K562 (cell line): ENCODE measurements at regions not wholly inside any gene's neighbourhood (a gene's known extent, or its start where the extent isn't known, plus 50 kb on each side); places are given as distances from the start of the nearest gene placed in this dataset.

ENCODE experiments used
- ATAC-seq: fragments of 200-7000 bp; cut with Tn5 transposase; 3 replicates; pipeline ENCODE4 v1.9.1; 2020; ENCODE audit warnings: moderate library complexity
- BruUV-seq: library from RNA; stranded (reverse); fragments of 400-500 nt; replicated peaks from 2 replicates; lab custom pipeline; 2021; lab: Mats Ljungman, UMichigan
- CTCF ChIA-PET: fragments of 300-600 bp; formaldehyde crosslinking; extraction: SDS; loops from one replicate; lab custom pipeline; 2021; ENCODE audit warnings: low intra/inter-chr PET ratio; lab: Yijun Ruan, JAX
- POLR2A ChIA-PET: fragments of 300-600, 350-650 bp; sonication (Branson Sonifier 250); formaldehyde crosslinking; extraction: SDS; loops from one replicate; lab custom pipeline; 2021; ENCODE audit warnings: antibody characterized with exemption, inconsistent platforms; lab: Yijun Ruan, JAX
- DNase-seq, 4 experiments: peaks; one replicate each; pipeline versions ENCODE4 v3.0.0 to v3.0.0-alpha.2; 2011 to 2018; ENCODE audit warnings: low spot score in 3 of 4, mixed read lengths in 3 of 4; ENCODE audit errors: extremely low read depth in 1 of 4
- FAIRE-seq: peaks from 2 replicates; lab custom pipeline; 2011; peaks lifted over from hg19 to GRCh38; lab: Jason Lieb, UNC
- H2AFZ ChIP-seq: 2 replicates; pipeline ENCODE4 v1.6.0; 2011; ENCODE audit warnings: low read depth, low read length, control low read depth, inconsistent platforms
- H3K27ac ChIP-seq: fragments of 200-600 bp; 3 replicates; pipeline ENCODE4 v1.8.0; 2011; ENCODE audit warnings: low read depth, mild to moderate bottlenecking, control low read depth, inconsistent platforms, low read length, moderate library complexity, mixed read lengths; ENCODE audit errors: extremely low read depth
- H3K27me3 ChIP-seq, 2 experiments: fragments of 300-600 bp in 1 of 2; 2 replicates in 1 of 2; 3 replicates in 1 of 2; pipeline versions ENCODE4 v1.6.0 to v1.8.0; 2011; ENCODE audit warnings: inconsistent platforms in 2 of 2, low read length in 2 of 2, mild to moderate bottlenecking in 1 of 2, mixed read lengths in 1 of 2, moderate library complexity in 1 of 2; ENCODE audit not compliant: control insufficient read depth in 2 of 2, insufficient read depth in 2 of 2
- H3K36me3 ChIP-seq: fragments of 300-600 bp; 3 replicates; pipeline ENCODE4 v1.8.0; 2011; ENCODE audit warnings: mild to moderate bottlenecking, low read length, inconsistent platforms; ENCODE audit not compliant: control insufficient read depth, insufficient read depth
- H3K4me1 ChIP-seq, 2 experiments: fragments of 200-600 bp in 1 of 2; replicated peaks in 1 of 2; 2 replicates in 1 of 2; 3 replicates in 1 of 2; pipeline versions ENCODE4 v1.5.1 to v1.8.0; 2011; ENCODE audit warnings: inconsistent platforms in 2 of 2, low read length in 2 of 2, mild to moderate bottlenecking in 1 of 2, mixed read lengths in 1 of 2, moderate library complexity in 1 of 2; ENCODE audit not compliant: control insufficient read depth in 2 of 2, insufficient read depth in 2 of 2
- H3K4me2 ChIP-seq: 2 replicates; pipeline ENCODE4 v1.6.1; 2011; ENCODE audit warnings: low read length, control low read depth, inconsistent platforms, mixed read lengths; ENCODE audit not compliant: insufficient read depth
- H3K4me3 ChIP-seq: fragments of 200-600 bp; sonication (generic), shearing (Covaris generic); 2 replicates; pipeline ENCODE4 v1.5.1; 2016; ENCODE audit warnings: control low read depth, inconsistent platforms
- H3K79me2 ChIP-seq: fragments of 200-600 bp; 3 replicates; pipeline ENCODE4 v1.8.0; 2011; ENCODE audit warnings: low read length, inconsistent platforms; ENCODE audit not compliant: control insufficient read depth, insufficient read depth
- H3K9ac ChIP-seq, 2 experiments: 2 replicates each; pipeline versions ENCODE4 v1.6.0 to v1.6.1; 2011; ENCODE audit warnings: low read depth in 2 of 2, low read length in 2 of 2, control low read depth in 1 of 2, inconsistent platforms in 1 of 2, mild to moderate bottlenecking in 1 of 2, mixed read lengths in 1 of 2; ENCODE audit not compliant: insufficient read depth in 1 of 2
- H3K9me1 ChIP-seq: one replicate; pipeline ENCODE4 v1.6.0; 2011; ENCODE audit warnings: inconsistent platforms, mild to moderate bottlenecking, low read length, moderate library complexity; ENCODE audit not compliant: control insufficient read depth, insufficient read depth
- H3K9me3 ChIP-seq: replicated peaks from 2 replicates; pipeline ENCODE4 v1.5.1; 2011; ENCODE audit warnings: low read depth, low read length, inconsistent platforms; ENCODE audit not compliant: control insufficient read depth, insufficient read depth
- H4K20me1 ChIP-seq: replicated peaks from 2 replicates; pipeline ENCODE4 v1.6.1; 2011; ENCODE audit warnings: low read length, inconsistent platforms, mixed read lengths; ENCODE audit not compliant: control insufficient read depth, insufficient read depth
- CEBPB ChIP-seq: fragments of 450-650 bp; IDR thresholded peaks from 2 replicates; pipeline ENCODE4 v1.6.1; 2016; ENCODE audit warnings: missing genetic modification characterization, missing compliant biosample characterization
- CLOCK ChIP-seq: fragments of 250-450 bp; sonication (Bioruptor Pico); IDR thresholded peaks from 2 replicates; pipeline ENCODE4 v1.4.0; 2020; ENCODE audit warnings: mild to moderate bottlenecking, moderate library complexity, borderline replicate concordance
- FOXA3 ChIP-seq, 2 experiments: fragments of 450-650 bp in 1 of 2; sonication (generic) in 1 of 2; formaldehyde crosslinking; IDR thresholded peaks in 1 of 2; conservative IDR thresholded peaks in 1 of 2; 2 replicates each; pipeline versions ENCODE4 v1.4.0 to v1.8.0; 2020 to 2022; ENCODE audit warnings: mild to moderate bottlenecking in 2 of 2, missing genetic modification reagents in 1 of 2
- PHB2 ChIP-seq: fragments of 450-650 bp; IDR thresholded peaks from 2 replicates; pipeline ENCODE4 v1.6.1; 2017; ENCODE audit warnings: low read depth
- SFPQ ChIP-seq: fragments of 200-400 bp; formaldehyde crosslinking; IDR thresholded peaks from 2 replicates; pipeline ENCODE4 v1.6.1; 2017; ENCODE audit warnings: mild to moderate bottlenecking, low read depth, low read length, moderate library complexity
- SRSF3 ChIP-seq: fragments of 200-400 bp; formaldehyde crosslinking; IDR thresholded peaks from 2 replicates; pipeline ENCODE4 v1.6.1; 2016; ENCODE audit warnings: mild to moderate bottlenecking, low read length, moderate library complexity; ENCODE audit not compliant: insufficient read depth
- TCF7 ChIP-seq: sonication (generic); IDR thresholded peaks from 2 replicates; pipeline ENCODE4 v1.6.1; 2016; ENCODE audit warnings: antibody characterized with exemption, borderline replicate concordance
- TRIM25 ChIP-seq: fragments of 450-650 bp; IDR thresholded peaks from 2 replicates; pipeline ENCODE4 v1.7.0; 2016; ENCODE audit warnings: borderline replicate concordance
- YY1 ChIP-seq, 3 experiments: IDR thresholded peaks; 2 replicates each; pipeline ENCODE4 v1.6.1; 2011; ENCODE audit warnings: low read length in 2 of 3, mild to moderate bottlenecking in 2 of 3, moderate library complexity in 2 of 3, borderline replicate concordance in 1 of 3, control low read depth in 1 of 3, low read depth in 1 of 3; ENCODE audit not compliant: insufficient read depth in 3 of 3, insufficient replicate concordance in 2 of 3, control insufficient read depth in 1 of 3, insufficient read length in 1 of 3; ENCODE audit errors: extremely low read depth in 1 of 3
- ZNF232 ChIP-seq: sonication (generic); formaldehyde crosslinking; IDR thresholded peaks from 2 replicates; pipeline ENCODE4 v1.8.0; 2022; ENCODE audit warnings: mild to moderate bottlenecking, missing genetic modification reagents
- WGBS: fragments of 100-300 bp; shearing (Covaris generic); methylation state at CpG from one replicate; pipeline ENCODE4 v1.1.6; 2016; ENCODE audit warnings: low coverage, mixed read lengths; ENCODE audit not compliant: insufficient coverage; ENCODE audit errors: missing lambda C conversion rate; 5-methylcytosine and 5-hydroxymethylcytosine counted together
- in situ Hi-C: fragments of 300-500 bp; cut with MboI; formaldehyde crosslinking; loops from 4 replicates; pipeline ENCODE4 v1.15.0; 2018; ENCODE audit warnings: inconsistent platforms, mixed read lengths
- intact Hi-C: fragments of 100-400 bp; cut with micrococcal nuclease; formaldehyde crosslinking; loops from 2 replicates; pipeline ENCODE4 v1.14.2; 2022

DNA sequence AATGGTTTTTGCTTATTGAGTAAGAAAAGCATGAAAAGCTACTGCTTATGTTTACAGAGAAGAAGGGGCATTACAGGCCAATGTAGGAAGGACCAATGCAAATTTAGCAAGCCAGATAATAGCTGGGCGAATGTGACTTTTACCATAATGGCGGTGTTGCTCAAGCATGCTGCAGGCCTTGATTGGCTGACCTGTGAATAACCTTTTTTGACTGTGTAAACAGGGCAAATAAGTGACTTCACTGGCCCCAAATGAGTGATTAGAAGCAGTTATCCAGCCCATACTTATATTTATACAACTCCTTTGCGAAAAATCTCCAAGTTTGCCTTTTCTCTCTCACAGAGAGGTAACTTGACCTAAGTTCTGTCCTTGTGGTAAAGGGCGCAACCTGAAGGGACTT, 146.9 kb downstream of the SP3 start:
- in situ Hi-C loops: no loop called here
- no peak for DNase-seq
- Histone ChIP-seq H3K4me3 (no peak overlapping the region), H3K27me3 (peaks cover 23 to 33% of the 10 kb centered on the region in 2 experiments; a peak in 4 of 5 replicates), H4K20me1 (no peaks in the 10 kb centered on the region)
- POLR2A ChIA-PET: no interaction called here
- no peak for TF ChIP-seq SRSF3
- no peak for TF ChIP-seq PHB2
- no peak for TF ChIP-seq TCF7
- TF ChIP-seq TRIM25: no peak
- TF ChIP-seq FOXA3 (CRISPR knock-in tag; conservative IDR thresholded peaks at IDR 0.05 in 1 of 2, IDR thresholded peaks at IDR 0.05 in 1 of 2): peak in 1 of 2 experiments; percentile 85; a peak in 2 of 4 replicates
- no peak for TF ChIP-seq SFPQ
- TF ChIP-seq YY1 (IDR thresholded peaks at IDR 0.05; ENCODE audit: borderline replicate concordance in 1 of 3, control insufficient read depth in 1 of 3, extremely low read depth in 1 of 3, insufficient read depth in 3 of 3, insufficient read length in 1 of 3, insufficient replicate concordance in 2 of 3, low read depth in 1 of 3, low read length in 2 of 3): peak in 1 of 3 experiments; percentile 42
- no peak for TF ChIP-seq CLOCK (CRISPR knock-in tag)
- no peak for TF ChIP-seq ZNF232 (CRISPR knock-in tag)
- peak; percentile 73 for TF ChIP-seq CEBPB (tag)
- TF ChIP-seq, all 486 proteins: peak for 3
- intact Hi-C loops: loop anchor here (5.0 kb wide), 1 partner anchor 246 kb away; no protein-coding TSS in a partner anchor
- H3K9me1 ChIP-seq: no peaks in the 10 kb centered on the region
- no peak overlapping the region for H3K4me2 ChIP-seq
- no peak overlapping the region for H3K9ac ChIP-seq
- H3K4me1 ChIP-seq: peaks cover 0 to 18% of the 10 kb centered on the region in 2 experiments; a peak in 3 of 5 replicates
- no peaks in the 10 kb centered on the region for H3K36me3 ChIP-seq
- H3K79me2 ChIP-seq: no peaks in the 10 kb centered on the region
- no peak overlapping the region for H3K27ac ChIP-seq
- H3K9me3 ChIP-seq: no peaks in the 10 kb centered on the region
- peak overlapping the region; percentile 37; the same call in 1 of the 2 replicates for H2AFZ ChIP-seq
- peak; percentile 47 for ATAC-seq
- BruUV-seq: no TSS peak
- CTCF ChIA-PET: no interaction called here
- WGBS: 9% methylated on average over 4 of the region's 4 CpGs
- FAIRE-seq: no peak
